ENCODE measurements at regions not wholly inside any gene's neighbourhood (a gene's known extent, or its start where the extent isn't known, plus 50 kb on each side); places are given as distances from the start of the nearest gene placed in this dataset.

DNA sequence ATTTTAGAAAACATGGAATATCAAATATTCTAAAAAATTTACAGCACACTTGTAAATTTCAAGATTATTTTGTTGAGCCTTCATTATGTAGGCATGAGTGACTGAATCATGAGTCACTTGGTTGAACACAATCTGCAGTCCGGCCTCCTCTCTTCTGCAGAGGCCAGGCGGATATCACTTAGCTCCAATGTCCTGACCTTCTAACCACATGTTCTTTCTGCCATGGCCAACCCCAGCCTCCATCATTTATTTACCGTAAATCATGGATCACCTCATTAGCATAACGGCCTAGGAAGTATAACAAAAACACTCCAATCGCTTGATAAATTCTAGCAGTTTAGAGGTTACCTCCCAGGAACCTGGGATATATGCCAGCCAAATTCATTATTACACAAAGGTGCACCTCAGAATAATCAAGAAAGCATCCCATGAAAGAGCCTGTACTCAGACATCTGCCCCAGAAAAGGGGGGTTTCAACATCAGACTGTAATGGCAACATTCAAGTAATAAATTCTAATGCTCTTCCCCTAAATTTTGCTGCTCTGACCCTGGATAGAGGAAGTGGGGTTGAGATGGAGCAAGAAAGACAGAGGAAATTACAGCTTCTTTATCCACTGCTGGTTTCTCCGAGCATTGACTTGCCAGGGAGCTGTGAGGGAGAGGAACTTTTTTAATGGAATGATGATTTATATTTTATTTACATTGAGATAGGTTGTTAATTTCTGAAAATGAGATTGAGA is 2153.6 kb upstream of the AGA start:
- TF ChIP-seq, protein P1, sequence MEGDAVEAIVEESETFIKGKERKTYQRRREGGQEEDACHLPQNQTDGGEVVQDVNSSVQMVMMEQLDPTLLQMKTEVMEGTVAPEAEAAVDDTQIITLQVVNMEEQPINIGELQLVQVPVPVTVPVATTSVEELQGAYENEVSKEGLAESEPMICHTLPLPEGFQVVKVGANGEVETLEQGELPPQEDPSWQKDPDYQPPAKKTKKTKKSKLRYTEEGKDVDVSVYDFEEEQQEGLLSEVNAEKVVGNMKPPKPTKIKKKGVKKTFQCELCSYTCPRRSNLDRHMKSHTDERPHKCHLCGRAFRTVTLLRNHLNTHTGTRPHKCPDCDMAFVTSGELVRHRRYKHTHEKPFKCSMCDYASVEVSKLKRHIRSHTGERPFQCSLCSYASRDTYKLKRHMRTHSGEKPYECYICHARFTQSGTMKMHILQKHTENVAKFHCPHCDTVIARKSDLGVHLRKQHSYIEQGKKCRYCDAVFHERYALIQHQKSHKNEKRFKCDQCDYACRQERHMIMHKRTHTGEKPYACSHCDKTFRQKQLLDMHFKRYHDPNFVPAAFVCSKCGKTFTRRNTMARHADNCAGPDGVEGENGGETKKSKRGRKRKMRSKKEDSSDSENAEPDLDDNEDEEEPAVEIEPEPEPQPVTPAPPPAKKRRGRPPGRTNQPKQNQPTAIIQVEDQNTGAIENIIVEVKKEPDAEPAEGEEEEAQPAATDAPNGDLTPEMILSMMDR (IDR thresholded peaks at IDR 0.05; ENCODE audit: low read length, missing control alignments) = no peak
- H3K4me3 ChIP-seq (replicated peaks; ENCODE audit: low read depth, low read length) = no peak overlapping the region
- peak; percentile 34 for DNase-seq (ENCODE audit: low read depth)

- no peak overlapping the region for H3K4me3 ChIP-seq (replicated peaks; ENCODE audit: low read depth, low read length)
- no peak for DNase-seq (ENCODE audit: low read depth)
- TF ChIP-seq, protein P1 (IDR thresholded peaks at IDR 0.05; ENCODE audit: low read length, missing control alignments) = no peak
Measured at GRCh38 chr4:179596621-179597020, 2154.4 kb upstream of the AGA start.

GRCh38 chr4:179597301-179597700 is 2155.1 kb upstream of the AGA start:
- DNase-seq (ENCODE audit: low read depth) = no peak
- TF ChIP-seq, protein P1 (IDR thresholded peaks at IDR 0.05; ENCODE audit: low read length, missing control alignments) = no peak
- H3K4me3 ChIP-seq (replicated peaks; ENCODE audit: low read depth, low read length) = no peak overlapping the region

- no peak for DNase-seq (ENCODE audit: low read depth)
- TF ChIP-seq, protein P1 (IDR thresholded peaks at IDR 0.05; ENCODE audit: low read length, missing control alignments) = no peak
- no peak overlapping the region for H3K4me3 ChIP-seq (replicated peaks; ENCODE audit: low read depth, low read length)
Measured at GRCh38 chr4:179601671-179602070, 2159.4 kb upstream of the AGA start.

DNA sequence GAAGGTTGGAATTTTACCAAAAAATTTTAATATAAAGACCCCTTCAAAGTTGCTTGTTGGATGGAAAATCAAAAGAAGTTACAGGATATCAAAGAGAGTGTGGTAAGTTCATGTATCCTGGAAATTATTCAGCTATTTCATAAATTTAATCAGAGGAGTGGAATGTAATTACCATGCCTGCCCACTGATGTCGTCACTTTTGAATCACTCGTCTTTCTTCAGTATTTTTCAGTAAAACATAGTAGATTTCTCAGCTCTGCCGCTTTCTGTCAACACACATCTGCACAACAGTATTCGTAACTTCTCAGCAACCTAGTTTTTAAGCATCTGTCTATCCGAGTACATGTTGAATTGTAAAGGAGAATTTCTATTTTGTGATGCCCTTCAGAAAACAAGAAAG is 2163.0 kb upstream of the AGA start:
- H3K4me3 ChIP-seq (replicated peaks; ENCODE audit: low read depth, low read length) = no peak overlapping the region
- DNase-seq (ENCODE audit: low read depth) = peak; percentile 34
- TF ChIP-seq, protein P1 (IDR thresholded peaks at IDR 0.05; ENCODE audit: low read length, missing control alignments) = no peak

GRCh38 chr4:179607003-179607402 is 2164.8 kb upstream of the AGA start:
- H3K4me3 ChIP-seq (replicated peaks; ENCODE audit: low read depth, low read length) = no peak overlapping the region
- TF ChIP-seq, protein P1 (IDR thresholded peaks at IDR 0.05; ENCODE audit: low read length, missing control alignments) = no peak
- DNase-seq (ENCODE audit: low read depth) = no peak

GRCh38 chr4:179615704-179616103 is 2173.5 kb upstream of the AGA start:
- H3K4me3 ChIP-seq (replicated peaks; ENCODE audit: low read depth, low read length) = no peak overlapping the region
- TF ChIP-seq, protein P1 (IDR thresholded peaks at IDR 0.05; ENCODE audit: low read length, missing control alignments) = no peak
- DNase-seq (ENCODE audit: low read depth) = no peak
